K562 (cell line): ENCODE measurements at regions not wholly inside any gene's neighbourhood (a gene's known extent, or its start where the extent isn't known, plus 50 kb on each side); places are given as distances from the start of the nearest gene placed in this dataset.

Experiments used
- CBFB ChIP-seq: sonication (generic); formaldehyde crosslinking; IDR thresholded peaks from 2 replicates; pipeline ENCODE4 v1.4.0; 2020; ENCODE audit warnings: mild to moderate bottlenecking, missing genetic modification reagents
- CHD4 ChIP-seq: fragments of 200-600 bp; sonication (generic); IDR thresholded peaks from 3 replicates; pipeline ENCODE4 v1.6.1; 2012; ENCODE audit warnings: low read depth, mild to moderate bottlenecking, mixed read lengths, low read length, inconsistent platforms; ENCODE audit not compliant: insufficient read depth, insufficient replicate concordance, poor library complexity, severe bottlenecking
- CTCF ChIP-seq, 3 experiments: IDR thresholded peaks in 2 of 3; conservative IDR thresholded peaks in 1 of 3; 2 replicates each; pipeline ENCODE4 v1.5.1; 2011 to 2012; ENCODE audit warnings: low read length in 3 of 3, mild to moderate bottlenecking in 3 of 3, control low read depth in 2 of 3, improper control_type of control experiment in 1 of 3, inconsistent platforms in 1 of 3, low read depth in 1 of 3, mixed read lengths in 1 of 3, moderate library complexity in 1 of 3; ENCODE audit not compliant: insufficient read depth in 2 of 3
- HDAC3 ChIP-seq: fragments of 450-650 bp; IDR thresholded peaks from 2 replicates; pipeline ENCODE4 v1.6.1; 2018; ENCODE audit warnings: borderline replicate concordance, mild to moderate bottlenecking, moderate library complexity; ENCODE audit not compliant: partially characterized antibody
- POLR2A ChIP-seq: fragments of 450-650 bp; conservative IDR thresholded peaks from 2 replicates; pipeline ENCODE4 v1.6.1; 2016
- POLR2AphosphoS5 ChIP-seq: IDR thresholded peaks from 2 replicates; pipeline ENCODE4 v1.6.1; 2011; ENCODE audit warnings: mild to moderate bottlenecking, low read depth, low read length, moderate library complexity; ENCODE audit not compliant: control insufficient read depth, insufficient read depth
- TAF1 ChIP-seq: IDR thresholded peaks from 2 replicates; pipeline ENCODE4 v1.6.1; 2011; ENCODE audit warnings: mild to moderate bottlenecking, low read length, moderate library complexity; ENCODE audit not compliant: insufficient read depth, control insufficient read depth, severe bottlenecking; ENCODE audit errors: extremely low read depth
- U2AF2 ChIP-seq: fragments of 200-400 bp; formaldehyde crosslinking; optimal IDR thresholded peaks from 2 replicates; pipeline ENCODE3; 2017; ENCODE audit warnings: low read depth, mild to moderate bottlenecking, low read length
- TF ChIP-seq, protein P1 (sequence below): fragments of 450-650 bp; IDR thresholded peaks from 2 replicates; pipeline ENCODE4 v1.6.1; 2016; ENCODE audit warnings: low read depth, mild to moderate bottlenecking, moderate library complexity

- TF ChIP-seq POLR2AphosphoS5 (no peak), TAF1 (no peak), POLR2A (no peak), CTCF (IDR thresholded peaks at IDR 0.05 in 2 of 3, conservative IDR thresholded peaks at IDR 0.05 in 1 of 3; ENCODE audit: insufficient read depth in 2 of 3, low read depth in 1 of 3, low read length in 3 of 3) (no peak), CHD4 (no peak), CBFB (CRISPR knock-in tag) (no peak), U2AF2 (no peak), HDAC3 (no peak)
- TF ChIP-seq, protein P1, sequence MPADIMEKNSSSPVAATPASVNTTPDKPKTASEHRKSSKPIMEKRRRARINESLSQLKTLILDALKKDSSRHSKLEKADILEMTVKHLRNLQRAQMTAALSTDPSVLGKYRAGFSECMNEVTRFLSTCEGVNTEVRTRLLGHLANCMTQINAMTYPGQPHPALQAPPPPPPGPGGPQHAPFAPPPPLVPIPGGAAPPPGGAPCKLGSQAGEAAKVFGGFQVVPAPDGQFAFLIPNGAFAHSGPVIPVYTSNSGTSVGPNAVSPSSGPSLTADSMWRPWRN = no peak
Observed at GRCh38 chr5:13303445-13303844, 641.0 kb downstream of the DNAH5 start.
